HG03159 (cell line): ENCODE measurements at regions not wholly inside any gene's neighbourhood (a gene's known extent, or its start where the extent isn't known, plus 50 kb on each side); places are given as distances from the start of the nearest gene placed in this dataset.

Source experiments
- ATAC-seq: cut with Tn5 transposase; IDR thresholded peaks from one replicate; pipeline ENCODE4 v1.9.1; 2021; ENCODE audit warnings: mild to moderate bottlenecking, moderate library complexity; ENCODE audit not compliant: unreplicated experiment

DNA sequence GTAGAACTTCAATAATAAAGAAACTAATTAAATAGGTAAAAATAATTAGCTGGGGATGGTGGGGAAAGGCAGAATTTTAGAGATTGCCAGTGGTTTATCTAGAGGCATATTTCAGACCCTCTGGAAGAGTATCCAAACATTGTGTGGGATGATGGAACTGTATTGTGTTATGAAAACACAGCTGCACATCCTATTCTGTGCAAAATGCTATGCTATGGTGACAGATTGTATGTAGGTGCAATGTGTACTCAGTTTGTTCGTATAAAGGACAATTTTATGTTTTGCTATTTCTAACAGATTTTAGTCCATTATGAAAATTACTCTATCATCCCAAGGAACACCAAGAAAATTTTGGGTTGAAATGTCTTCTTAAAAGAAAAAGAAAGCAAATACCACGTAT is 1054.7 kb downstream of the PDHA2 start:
- no peak for ATAC-seq

DNA sequence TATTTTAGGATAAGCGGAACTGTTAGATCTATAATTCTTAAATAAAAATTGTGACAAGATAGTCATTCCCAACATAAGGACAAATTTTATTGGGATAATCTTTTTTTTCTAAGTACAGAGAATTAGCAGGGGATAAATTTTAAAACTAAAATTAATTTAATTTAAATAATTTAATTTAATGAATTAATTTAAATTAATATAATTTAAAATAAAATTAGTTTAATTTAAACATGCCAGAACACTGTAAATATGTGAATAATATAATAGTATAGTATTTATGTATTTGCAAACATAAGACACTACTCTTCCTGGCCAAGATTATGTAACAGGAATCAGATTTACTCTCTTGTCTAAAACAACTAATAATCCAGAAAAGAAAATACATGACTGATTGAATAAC is 1055.9 kb downstream of the PDHA2 start:
- no peak for ATAC-seq

DNA sequence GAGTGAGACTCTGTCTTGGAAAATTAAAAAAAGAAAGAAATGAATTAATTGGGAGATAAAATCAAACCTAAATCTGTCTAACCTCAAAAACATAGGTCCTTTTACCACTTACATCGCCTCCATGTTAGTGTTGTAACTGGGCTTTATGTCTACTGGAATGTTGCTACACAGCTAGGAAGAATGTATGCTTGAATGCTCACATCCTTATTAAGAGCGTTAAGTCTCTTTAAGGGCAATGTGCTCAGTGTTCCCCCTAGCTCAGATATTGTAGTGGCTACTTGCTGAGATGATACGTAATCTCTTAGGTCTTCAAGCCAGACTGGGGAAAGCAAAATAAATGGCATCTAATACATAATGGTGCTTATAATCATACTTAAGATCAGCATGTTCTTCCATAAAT is 1072.8 kb downstream of the PDHA2 start:
- ATAC-seq, result no peak

DNA sequence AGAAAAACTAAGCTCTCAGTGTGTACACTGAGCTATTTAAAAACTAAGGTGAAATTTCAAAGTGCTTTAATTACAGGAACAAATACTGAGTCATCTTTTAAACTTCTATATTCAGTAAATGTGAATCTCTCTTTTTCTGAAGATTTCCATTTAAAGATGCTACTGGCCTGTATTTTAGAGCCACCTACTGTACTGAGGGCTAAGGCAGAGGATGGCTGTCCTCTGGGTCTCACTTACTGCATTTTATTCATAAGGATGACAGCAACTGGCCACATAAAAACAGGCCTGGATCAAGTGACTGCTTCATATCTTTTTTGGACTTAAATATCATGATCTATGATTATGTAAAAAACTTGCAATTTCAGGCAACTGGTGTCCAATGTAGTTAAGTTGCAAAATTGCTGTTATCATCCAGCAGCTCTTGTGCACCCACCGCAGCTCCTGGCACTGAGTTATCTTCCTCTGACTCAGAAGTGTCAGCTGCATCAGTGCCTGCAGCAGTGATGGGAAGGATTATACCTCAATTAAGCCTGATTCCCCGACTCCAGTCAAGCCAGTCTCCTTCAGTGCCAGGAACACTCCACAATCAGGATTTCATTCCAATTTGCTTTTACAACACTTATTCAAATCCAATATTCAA is 1073.7 kb downstream of the PDHA2 start:
- ATAC-seq, result no peak

DNA sequence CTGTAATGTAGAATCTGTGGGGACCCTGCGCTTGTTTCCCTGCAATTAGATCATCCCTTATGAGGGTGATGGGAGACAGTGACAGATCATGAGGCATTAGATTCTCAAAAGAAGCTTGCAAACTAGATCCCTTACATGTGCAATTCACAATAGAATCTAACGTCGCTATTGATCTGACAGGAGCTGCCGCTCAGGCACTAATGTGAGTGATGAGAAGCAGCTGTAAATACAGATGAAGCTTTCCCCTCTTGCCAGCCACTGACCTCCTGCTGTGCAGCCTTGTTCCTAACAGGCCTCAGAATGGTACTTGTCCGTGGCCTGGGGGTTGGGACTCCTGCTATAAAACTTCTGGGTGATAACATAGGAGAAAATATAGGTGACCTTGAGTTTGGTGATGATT is 1076.8 kb downstream of the PDHA2 start:
- ATAC-seq, result no peak

DNA sequence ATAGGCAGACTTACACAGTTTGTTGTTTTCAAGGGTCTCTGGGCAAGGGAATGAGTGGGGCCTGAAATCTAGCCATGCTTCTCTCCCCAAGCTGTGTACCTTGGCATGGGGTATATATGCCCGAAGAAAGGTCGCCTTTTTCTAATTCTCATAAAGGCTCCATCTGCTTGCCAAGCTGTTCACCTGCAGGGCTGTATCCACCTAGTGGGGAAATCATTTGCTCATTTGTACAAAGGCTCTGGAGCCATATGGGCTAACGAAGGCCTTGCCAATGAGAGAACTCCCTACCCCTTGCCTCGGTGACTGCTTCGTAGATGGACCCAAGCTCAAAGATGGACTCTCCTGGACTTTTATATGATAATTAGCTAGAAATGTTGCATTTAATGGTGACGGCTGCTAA is 1097.0 kb downstream of the PDHA2 start:
- no peak for ATAC-seq

DNA sequence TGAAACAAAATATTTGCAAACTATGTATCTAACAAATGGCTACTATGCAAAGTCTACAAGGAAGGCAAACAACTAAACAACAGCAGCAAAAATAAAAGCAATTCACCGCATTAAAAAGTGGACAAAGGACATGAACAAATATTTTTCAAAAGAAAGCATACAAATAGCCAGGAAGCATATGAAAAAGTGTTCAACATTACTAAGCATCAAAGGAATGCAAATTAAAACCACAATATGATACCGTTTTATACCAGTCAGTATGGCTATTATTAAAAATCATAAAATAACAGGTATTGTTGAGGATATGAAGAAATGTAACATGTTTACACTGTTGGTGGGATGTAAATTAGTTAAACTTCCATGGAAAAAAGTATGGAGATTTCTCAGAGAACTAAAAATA is 1106.7 kb downstream of the PDHA2 start:
- no peak for ATAC-seq

DNA sequence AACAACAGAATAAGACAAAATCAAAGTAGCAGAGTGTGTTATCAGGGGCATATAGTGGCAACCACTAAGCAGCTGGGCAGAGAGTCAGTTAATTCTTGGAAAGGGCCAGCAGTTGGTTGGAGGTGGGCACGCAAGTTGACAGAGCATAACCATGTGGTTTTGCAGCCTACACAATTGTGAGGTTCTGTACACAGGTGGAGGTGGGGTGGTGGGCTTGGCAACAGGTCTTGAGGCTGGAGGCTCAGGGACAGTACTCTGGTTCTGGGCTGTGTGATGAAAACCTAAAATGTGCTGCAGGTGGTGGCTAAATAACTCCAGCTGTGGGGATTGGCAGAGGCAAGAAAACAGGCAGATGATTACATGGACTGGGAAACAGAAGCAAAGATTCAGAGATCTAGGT is 1112.7 kb downstream of the PDHA2 start:
- no peak for ATAC-seq

DNA sequence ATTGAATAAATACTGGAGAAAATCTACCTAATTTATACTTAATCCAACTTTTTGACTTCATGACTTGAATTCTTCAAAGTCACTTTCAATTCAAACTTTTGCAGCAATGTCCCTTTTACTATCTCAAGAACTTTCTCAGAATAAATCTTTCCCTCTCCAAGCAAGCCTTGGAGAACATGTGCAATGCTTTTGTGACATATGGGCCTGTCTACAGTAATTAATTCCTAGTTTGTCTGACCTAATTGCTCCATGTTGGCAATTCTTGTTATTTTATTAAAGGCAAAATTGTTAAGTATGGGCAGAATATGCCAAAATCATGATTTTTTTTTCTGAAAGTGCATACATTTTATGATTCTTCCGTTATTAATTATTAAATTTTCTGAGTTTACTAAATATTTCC is 1115.3 kb downstream of the PDHA2 start:
- ATAC-seq, result no peak

DNA sequence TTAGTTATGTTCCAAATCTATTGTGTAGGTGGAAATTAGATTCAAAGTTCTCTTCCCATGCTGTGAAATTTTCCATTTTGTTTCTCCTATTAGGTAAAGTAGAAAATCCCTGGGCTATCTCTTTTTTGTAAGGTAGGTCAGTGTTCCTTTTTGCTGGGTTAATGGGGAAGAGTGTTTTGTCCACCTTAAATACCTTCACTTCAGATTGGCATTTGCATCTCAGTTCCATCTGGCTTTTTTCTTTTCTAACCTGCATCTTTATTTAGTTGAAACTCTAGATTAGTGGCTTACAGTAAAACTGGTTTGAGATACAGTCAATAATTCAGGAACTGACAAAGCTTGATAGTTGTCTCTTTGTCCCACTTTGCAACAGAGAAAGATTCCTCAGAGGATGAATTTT is 1115.8 kb downstream of the PDHA2 start:
- no peak for ATAC-seq

DNA sequence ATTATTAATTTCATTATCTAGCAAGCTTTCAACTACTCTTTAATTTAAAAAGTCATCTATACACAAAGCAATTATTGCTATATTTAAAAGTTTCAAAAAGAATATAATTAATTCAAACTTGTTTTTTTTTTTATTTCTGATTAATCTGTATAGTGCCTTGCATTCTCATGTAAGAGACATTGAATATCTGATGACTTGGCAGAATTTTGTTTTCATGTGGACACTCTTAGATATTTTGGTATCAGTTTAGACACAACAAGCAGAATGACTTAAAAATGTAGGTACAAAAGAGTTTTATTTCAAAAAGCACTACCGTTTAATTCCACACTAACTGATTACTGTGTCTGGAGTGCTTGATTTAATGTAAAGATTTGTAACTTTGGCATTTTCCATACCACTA is 1129.6 kb downstream of the PDHA2 start:
- ATAC-seq, result no peak

DNA sequence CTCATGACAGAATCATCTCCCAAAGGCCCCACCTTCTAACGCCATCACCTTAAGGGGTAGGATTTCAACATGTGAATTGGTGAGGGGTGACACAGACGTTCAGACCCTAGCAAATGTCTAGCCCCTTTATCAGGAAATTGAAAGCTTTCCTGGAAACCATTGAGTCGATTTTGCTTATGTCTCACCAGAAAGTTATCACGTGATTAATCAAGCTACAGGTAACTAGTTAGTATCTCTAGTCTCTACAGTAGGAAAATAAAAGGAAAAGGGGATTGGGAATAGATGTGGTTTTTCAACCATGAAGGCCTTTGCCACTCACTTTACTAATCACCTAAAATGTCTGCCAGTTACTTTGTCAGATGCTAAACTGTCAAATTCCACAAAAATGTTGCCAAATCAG is 1133.0 kb downstream of the PDHA2 start:
- no peak for ATAC-seq

DNA sequence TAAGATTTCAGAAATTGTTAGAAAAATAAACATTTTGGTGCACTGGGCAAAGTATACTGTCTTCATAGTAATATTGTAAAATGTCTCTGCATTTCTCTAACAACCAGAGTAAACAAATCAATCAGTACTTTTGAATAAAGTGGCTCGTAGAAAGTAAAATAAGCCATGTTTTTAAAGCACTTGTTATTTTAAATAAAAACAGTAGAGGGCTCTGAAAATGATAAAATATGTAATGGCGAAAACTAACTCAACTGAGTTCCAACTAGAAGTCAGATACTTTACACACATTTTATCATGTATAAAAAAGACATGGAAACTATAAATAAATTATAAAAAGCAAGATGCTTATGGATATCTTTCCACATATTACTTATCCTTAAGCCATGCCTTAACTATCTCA is 1134.4 kb downstream of the PDHA2 start:
- no peak for ATAC-seq

DNA sequence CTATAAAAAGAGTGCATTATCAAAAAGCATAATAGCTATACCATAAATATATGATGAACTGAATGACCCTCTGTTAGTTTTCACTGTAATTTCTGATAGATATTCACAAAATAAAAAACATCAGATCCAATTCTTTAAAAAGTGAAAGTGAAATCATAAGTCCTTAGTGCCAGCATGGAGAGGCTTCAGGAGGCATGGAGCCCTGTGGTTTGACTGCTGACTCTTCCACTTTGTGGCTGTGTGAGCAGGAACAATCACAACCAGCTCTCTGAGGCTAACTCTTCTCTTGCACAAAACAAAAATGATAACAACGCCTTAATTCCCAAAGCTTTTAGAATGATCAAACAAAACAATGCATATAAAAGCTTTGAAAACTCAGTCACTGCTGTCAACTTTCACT is 1143.9 kb downstream of the PDHA2 start:
- ATAC-seq, result no peak

DNA sequence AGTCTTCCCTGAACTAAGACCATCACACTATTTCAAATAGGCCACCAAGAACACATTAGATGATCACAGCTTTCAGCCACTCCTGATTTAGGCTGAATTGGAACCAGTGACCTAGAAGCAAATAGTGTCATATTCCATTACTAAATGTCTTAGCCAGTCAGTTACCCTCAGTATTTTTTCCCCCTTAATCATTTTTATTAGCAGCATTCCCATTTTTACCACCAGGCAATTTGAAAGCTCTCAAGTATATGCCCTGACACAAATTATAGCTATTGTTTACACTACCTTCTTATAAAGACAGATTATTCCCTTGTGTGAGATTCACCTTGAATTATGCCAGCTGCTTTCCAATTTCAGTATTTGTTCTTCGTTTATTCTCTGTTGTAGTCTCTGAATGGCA is 1146.9 kb downstream of the PDHA2 start:
- ATAC-seq, result no peak

DNA sequence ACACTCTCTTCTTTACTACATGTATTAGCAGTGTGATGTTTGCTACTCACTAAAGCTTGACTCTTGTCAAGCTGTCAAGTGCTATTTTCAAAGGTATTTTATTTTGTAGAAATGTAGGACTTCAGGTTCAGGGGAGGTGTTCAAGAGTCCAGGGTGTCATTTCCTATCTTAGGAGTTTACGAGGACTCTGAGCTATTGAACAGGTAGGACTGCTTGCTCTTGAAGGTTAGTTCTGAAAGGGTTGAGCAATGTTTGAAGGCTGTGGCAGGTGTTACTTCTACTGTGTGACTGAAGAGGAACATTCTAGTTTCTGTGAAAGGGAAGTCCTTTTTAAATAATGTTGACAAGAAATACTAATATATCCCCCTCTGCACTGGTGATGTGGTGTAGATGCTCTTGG is 1151.2 kb downstream of the PDHA2 start:
- ATAC-seq, result no peak

DNA sequence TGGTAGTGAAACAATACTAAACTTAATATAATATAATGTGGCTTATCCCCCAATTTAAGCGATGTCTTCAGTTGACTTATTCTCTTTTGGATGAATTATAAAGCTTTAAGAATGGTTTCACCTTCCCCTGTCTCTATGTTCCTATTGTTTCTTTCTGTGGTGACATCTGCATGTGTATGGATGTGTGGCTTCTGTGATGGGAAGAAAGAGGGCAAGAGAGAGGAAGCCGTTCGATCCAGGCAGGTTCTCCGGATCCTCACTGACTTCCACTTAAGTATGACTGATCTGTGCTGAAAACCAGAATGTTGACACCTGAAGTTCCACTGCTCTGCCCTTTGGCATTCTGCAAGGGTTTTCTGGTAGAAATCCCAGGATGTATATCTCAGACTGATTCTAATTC is 1150.8 kb downstream of the STPG2 start:
- ATAC-seq, result no peak

DNA sequence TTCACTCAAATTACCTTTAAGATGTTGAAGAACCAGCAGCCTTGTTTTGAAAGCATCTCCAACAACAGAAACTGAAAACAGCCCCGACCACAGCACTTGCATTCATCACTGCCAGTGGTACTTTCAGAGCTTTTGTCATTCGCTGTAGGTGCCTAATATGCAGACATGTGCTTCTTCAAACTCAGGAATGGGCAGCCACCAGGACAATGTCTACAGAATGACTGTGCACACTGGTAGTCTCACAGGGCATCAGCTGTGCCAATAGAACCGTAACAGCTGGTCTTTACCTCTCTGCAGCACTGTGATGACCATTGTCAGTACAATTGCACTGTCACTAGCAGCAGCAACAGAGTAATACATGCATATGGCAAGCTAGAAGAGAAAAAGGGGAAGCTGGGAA is 1149.7 kb downstream of the STPG2 start:
- ATAC-seq, result no peak

DNA sequence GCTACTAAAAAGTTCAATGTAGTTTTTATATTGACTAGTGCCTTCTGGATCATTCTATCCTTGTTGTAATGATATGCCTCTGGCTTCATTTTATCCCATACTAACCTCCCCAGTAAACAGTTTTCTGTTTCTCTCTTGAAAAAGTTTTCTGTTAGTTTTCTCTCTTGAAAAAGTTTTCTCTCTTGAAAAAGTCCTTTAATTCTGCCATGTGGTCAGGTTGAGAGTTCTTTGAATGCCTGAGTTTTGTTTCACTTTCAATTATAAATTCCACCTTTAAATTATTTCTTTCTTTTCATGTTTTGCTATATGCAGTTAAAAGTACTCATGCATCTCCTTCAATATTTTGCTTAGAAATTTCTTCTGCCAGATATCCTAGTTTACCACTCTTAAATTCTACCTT is 1139.6 kb downstream of the STPG2 start:
- no peak for ATAC-seq

DNA sequence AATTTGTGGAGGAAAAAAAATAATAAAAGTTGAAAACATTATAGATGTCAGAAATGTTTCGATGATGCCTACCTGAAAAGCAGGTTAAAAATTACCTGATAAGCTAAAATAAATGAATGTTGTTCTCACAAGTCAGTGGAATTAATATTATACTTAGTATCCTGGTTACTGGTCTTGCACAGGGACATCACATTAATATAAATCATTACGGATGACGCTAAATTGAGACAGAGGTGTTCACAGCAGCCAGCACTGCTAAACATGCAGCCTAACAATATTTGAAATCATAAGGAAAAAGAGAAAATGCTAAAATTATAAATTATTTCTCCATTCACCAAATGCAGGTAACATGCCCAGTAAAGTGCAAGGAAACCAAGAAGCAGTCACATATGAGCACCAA is 1130.0 kb downstream of the STPG2 start:
- no peak for ATAC-seq

DNA sequence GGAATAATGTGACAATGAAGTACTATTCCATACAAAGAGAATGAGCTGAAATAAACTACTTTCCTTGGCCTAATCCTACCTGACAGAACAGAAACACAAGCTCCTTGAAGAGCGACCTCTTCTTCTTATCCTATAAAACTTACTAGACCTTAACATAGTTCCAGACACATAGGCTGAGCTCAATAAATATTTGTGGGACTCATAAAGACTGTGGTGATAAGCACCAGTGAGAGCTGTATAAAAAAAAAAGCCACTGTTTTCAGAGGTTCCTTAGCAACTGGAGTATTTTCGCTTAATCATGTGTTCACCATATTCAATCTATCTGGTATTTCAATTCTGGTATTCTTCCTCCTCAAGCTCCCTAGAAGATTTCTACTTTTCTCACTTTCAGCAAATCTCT is 1129.6 kb downstream of the STPG2 start:
- no peak for ATAC-seq

DNA sequence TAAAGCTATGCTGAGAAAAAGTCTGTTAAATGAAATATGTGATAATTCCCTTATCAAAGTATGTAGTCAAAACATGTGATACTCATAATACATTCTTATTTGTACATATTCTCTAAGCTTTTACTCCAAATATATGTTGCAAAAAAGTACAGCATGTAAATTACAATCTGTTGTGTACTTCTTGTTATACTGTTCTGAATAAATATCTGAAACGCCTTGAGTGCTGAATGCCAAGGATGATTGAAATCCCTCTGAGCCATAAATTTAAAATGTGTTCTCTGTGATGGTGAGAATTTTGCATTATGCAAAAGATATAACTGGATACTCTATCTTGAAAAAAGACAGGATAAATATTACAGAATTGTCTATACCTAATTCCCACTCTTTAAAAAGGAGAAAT is 1128.0 kb downstream of the STPG2 start:
- ATAC-seq, result no peak

DNA sequence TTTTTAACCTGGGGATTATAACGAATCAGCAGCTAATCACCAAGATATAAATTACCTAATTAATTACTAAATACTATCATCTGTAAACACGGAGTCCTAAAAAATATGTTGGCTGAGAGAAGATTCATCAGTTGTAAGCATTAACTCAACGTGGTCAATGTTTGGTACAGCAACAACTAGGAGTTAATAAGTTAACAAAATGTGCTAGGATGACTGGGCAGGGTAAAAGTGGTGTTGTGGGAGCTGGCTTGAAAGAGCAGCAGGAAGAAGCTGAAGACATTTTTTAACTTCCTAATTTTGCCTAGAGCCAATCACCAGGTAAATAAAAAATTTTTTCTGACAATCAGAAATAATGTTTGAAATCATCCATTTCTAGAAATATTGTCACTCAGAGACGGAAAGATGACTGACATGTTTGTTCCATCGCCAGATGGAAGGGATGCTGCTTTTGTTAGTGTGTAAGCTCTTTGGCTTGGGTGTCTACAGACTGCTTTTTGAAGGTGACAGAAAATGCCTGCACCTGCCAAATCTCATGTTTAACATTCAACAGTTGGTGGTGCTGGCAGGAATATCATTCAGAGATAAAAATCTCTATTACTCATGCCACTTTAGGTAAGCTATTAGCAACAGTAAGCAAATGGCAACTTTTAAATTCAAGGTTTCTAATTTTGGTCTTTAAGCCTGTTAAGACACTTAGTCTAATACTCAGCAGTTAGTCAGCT is 1126.9 kb downstream of the STPG2 start:
- ATAC-seq, result no peak
